Calu3 (cell line): ENCODE measurements at regions not wholly inside any gene's neighbourhood (a gene's known extent, or its start where the extent isn't known, plus 50 kb on each side); places are given as distances from the start of the nearest gene placed in this dataset.

Experiments used
- BruUV-seq: library from RNA; stranded (reverse); fragments of 400-500 nt; replicated peaks from 2 replicates; lab custom pipeline; 2021; lab: Mats Ljungman, UMichigan
- CTCF ChIA-PET: fragments of 300-600 bp; sonication (Branson Sonifier 250); formaldehyde crosslinking; loops from one replicate; lab custom pipeline; 2022; ENCODE audit warnings: antibody characterized with exemption; lab: Charles Lee
- DNase-seq: peaks from one replicate; pipeline ENCODE4 v3.0.0; 2022
- H3K27ac Mint-ChIP-seq: one replicate; pipeline ENCODE4 v1.8.0; 2022; ENCODE audit warnings: mixed read lengths; ENCODE audit not compliant: unreplicated experiment
- H3K27me3 Mint-ChIP-seq: one replicate; pipeline ENCODE4 v1.8.0; 2022; ENCODE audit warnings: mixed read lengths; ENCODE audit not compliant: unreplicated experiment
- H3K36me3 Mint-ChIP-seq: one replicate; pipeline ENCODE4 v1.8.0; 2022; ENCODE audit warnings: mild to moderate bottlenecking, moderate library complexity, mixed read lengths; ENCODE audit not compliant: insufficient read depth, unreplicated experiment
- H3K4me1 Mint-ChIP-seq: one replicate; pipeline ENCODE4 v1.8.0; 2022; ENCODE audit warnings: mild to moderate bottlenecking, low read depth, mixed read lengths; ENCODE audit not compliant: unreplicated experiment
- H3K4me3 Mint-ChIP-seq: one replicate; pipeline ENCODE4 v1.8.0; 2022; ENCODE audit warnings: mild to moderate bottlenecking, low read depth, moderate library complexity, mixed read lengths; ENCODE audit not compliant: unreplicated experiment
- H3K9me3 Mint-ChIP-seq: one replicate; pipeline ENCODE4 v1.8.0; 2022; ENCODE audit warnings: low read depth, mixed read lengths; ENCODE audit not compliant: unreplicated experiment
- CTCF ChIP-seq: fragments of 200-600 bp; IDR thresholded peaks from one replicate; pipeline ENCODE4 v1.8.0; 2022; ENCODE audit warnings: antibody characterized with exemption; ENCODE audit not compliant: unreplicated experiment
- intact Hi-C: fragments of 100-400 bp; cut with micrococcal nuclease; formaldehyde crosslinking; loops from one replicate; pipeline ENCODE4 v1.10.0; 2022; ENCODE audit not compliant: unreplicated experiment

DNA sequence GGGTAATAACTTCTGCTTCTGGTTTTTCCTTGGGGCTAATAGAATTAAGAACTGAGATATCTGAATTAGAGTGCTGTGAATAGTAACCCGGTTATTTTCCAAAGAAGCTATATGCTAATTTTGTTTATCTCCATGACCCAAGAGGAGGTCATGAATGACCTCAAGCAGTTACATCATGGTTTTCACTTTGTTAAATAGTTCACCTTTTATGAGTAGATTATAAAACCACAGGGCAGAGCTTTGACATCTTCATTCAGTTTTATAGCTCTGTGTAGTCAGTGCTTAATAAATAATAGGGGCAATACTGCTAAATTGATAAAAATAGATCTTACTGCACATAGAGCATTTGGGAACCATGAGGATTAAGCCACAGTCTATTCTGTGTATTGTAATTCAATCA is 462.2 kb downstream of the LRIG3 start:
- Mint-ChIP-seq H3K36me3 (no peaks in the 10 kb centered on the region), H3K4me3 (no peak overlapping the region), H3K27ac (no peak overlapping the region), H3K27me3 (no peaks in the 10 kb centered on the region), H3K4me1 (peaks cover 27% of the 10 kb centered on the region), H3K9me3 (peaks cover 3% of the 10 kb centered on the region)
- intact Hi-C loops = no loop called here
- no TSS peak for BruUV-seq
- no peak for DNase-seq
- CTCF ChIA-PET = interaction anchor here (0.6 to 1.1 kb wide), 2 partner anchors 32 to 846 kb away, joined by 3 to 4 read pairs; no protein-coding TSS in a partner anchor
- TF ChIP-seq CTCF = no peak

GRCh38 chr12:58459191-58459590 is 461.1 kb downstream of the LRIG3 start:
- Mint-ChIP-seq H3K27me3 (no peaks in the 10 kb centered on the region), H3K4me3 (no peak overlapping the region), H3K27ac (no peak overlapping the region), H3K36me3 (no peaks in the 10 kb centered on the region), H3K4me1 (peaks cover 27% of the 10 kb centered on the region), H3K9me3 (peaks cover 3% of the 10 kb centered on the region)
- BruUV-seq = no TSS peak
- intact Hi-C loops = no loop called here
- no peak for TF ChIP-seq CTCF
- DNase-seq = no peak
- CTCF ChIA-PET = no interaction called here

DNA sequence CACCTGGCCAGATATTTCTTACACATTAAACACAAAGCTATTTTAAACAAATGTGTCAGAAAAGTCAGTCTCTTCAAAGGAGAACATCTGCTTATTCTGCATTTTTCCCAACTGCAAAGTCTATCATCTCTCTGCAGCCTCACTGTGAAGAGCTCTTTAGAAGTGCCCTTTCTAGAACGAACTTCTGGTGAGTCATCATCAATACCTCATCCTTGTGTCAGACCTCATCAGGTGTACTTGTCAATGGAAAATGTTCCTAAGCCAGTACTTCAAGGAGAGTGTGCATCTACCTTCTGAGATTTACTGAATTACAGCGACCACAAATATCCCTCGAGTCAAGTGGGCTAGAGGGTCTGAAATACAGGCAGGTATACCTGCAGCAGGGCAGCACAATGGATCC is 457.3 kb downstream of the LRIG3 start:
- no peak for DNase-seq
- intact Hi-C loops = no loop called here
- Mint-ChIP-seq H3K4me3 (no peak overlapping the region), H3K27me3 (no peaks in the 10 kb centered on the region), H3K27ac (no peak overlapping the region), H3K4me1 (peaks cover 12% of the 10 kb centered on the region), H3K36me3 (no peaks in the 10 kb centered on the region), H3K9me3 (peaks cover 7% of the 10 kb centered on the region)
- no peak for TF ChIP-seq CTCF
- BruUV-seq = no TSS peak
- CTCF ChIA-PET = no interaction called here

- H3K4me3 Mint-ChIP-seq = no peak overlapping the region
These were observed 454.9 kb downstream of the LRIG3 start for GRCh38 chr12:58465418-58465817.

More at GRCh38 chr12:58465418-58465817, 454.9 kb downstream of the LRIG3 start:
- intact Hi-C loops = no loop called here
- BruUV-seq = no TSS peak
- Mint-ChIP-seq H3K9me3 (peaks cover 11% of the 10 kb centered on the region), H3K4me1 (no peaks in the 10 kb centered on the region), H3K27me3 (no peaks in the 10 kb centered on the region), H3K36me3 (no peaks in the 10 kb centered on the region), H3K27ac (no peak overlapping the region)
- DNase-seq = no peak
- TF ChIP-seq CTCF = no peak
- CTCF ChIA-PET = no interaction called here
